ENCODE measurements at regions not wholly inside any gene's neighbourhood (a gene's known extent, or its start where the extent isn't known, plus 50 kb on each side); places are given as distances from the start of the nearest gene placed in this dataset.
"Not testable (repeated sequence)": the region's sequence is repeated elsewhere in the genome, so short reads cannot be mapped to it uniquely, and the experiment has no call there.

DNA sequence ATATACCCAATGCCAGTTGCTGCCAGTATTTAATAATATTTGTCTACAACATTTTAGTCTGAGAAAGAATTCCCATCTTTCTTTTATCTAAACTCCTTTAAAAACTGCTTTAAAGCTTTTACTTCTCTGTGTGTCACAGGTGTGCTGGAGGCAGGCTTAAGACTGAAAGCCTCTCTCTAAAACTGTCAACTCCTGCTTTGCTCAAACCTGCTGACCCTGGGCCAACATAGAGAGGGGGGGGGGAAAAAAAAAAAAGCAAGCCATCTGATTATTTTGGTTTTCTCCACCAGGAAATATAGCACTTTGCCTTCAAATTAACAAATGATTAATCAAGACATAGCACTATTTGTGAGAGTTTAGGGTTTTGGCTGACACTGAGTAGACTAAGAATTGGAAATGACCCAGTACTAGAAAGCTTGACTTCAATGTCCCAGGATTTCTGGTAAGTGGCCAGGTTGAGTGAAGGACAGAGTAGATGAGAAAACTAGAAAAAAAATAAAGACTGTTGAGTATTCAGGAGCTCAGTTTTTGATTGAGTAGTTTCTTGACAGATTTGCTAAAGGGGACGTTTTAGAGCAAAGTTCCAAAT lies 357.0 kb upstream of the FLRT2 start:
- DNase-seq = no peak

DNA sequence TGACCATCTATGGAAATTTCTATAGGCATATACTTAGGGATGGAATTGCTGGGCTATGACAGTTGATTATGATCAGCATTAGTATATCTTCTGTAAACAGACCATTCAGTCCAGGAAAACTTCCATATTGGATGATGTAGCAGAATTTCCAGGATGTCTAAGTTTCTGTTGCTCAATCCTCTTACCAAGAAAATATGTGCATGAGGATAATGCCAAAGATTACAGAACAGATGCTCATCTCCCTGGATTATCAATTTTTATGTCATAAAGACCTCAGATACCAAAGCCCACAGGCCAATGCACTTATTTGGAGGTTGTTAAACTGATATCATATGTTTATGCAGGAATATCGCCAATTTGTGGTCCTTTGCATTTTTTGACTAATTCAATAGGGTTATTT lies 354.4 kb upstream of the FLRT2 start:
- DNase-seq = no peak

DNA sequence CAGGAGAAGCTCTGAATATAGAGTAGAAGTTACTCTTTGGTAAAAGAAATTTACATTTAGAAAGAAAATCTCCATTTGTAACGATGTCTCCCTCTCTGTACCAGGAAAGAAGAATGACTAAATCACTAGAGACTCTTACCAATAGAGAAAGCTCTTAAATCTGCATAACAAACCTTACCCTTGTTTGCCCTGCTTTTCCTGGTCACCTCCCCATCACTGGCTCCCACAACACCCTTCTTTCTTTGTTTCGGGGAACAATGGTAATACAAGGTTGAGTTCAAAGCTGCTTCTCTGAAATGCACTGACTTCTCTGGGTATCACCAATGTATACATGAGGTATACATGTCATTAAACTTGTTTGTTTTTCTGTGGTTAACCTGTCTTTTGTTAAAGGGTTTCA lies 351.1 kb upstream of the FLRT2 start:
- DNase-seq = no peak

DNA sequence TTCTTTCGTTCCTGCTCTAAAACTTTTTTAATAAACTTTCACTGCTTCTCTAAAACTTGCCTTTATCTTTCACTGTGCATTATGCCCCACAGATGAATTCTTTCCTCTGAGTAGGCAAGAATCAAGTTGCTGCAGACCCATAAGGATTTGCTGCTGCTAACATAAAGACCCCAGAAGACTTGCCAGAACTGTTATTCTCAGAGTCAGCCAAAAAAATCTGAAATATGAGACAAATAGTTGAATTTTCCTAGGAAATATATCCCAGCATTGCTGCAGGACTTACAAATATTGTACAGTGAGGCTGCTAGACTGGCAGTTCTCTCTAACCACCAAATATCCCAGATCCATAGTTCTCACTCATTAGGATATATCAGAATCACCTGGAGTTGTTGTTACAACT lies 349.1 kb upstream of the FLRT2 start:
- no peak for DNase-seq

DNA sequence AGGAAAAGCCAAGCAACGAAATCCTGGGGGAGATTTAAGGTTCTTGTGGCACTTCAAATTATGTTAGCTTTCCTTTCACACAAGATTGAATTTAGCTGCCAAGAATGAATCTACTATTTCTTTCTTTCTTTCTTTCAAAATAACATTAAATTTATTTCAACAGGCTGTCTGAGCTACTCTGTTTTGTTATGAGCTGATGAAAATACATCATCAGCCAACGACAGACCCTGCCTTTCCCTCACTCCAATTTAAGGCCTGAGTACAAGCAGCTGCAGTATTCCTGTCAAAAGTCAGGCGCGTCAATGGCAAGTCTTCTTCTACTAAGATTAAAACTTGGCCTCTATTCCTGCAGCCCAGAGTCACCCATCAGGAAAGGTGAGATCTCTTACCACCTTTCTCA lies 347.7 kb upstream of the FLRT2 start:
- no peak for DNase-seq

DNA sequence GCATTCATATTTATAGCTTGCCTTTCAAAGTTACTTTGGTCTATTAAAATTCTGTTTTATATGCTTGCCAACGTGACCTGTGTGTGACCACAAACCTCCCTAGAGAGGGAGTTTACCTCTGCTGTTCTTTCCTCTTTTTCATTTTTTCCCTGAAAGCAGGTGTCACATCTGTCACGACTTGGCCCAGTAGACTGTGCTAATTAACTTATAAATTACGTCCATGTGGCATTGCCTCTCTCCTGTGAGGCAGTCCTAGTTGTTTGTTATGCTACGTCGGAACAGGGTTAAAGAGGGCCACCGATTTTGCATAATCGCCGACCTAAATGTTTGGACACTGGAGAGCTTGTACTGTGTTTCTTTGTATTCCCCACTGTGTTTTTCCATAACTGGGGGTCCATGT lies 343.9 kb upstream of the FLRT2 start:
- DNase-seq = no peak

DNA sequence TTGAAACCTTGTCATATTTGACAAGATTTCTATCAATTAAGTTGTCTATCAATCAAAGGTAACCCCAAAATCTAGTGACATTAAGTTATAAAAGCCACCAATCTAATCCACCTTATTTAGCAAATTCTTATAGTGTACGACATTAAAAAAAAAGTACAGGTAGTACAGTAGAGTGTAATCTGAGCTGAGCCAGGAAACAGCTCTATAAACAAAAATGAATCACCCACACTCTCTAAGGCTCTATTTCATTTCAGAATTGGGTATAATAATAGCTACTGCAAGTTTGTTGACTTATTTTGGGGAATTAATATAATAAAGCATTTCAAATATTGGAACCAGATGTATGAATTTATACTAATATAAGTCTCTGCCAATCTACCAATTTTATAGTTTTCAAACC lies 342.4 kb upstream of the FLRT2 start:
- DNase-seq = no peak

DNA sequence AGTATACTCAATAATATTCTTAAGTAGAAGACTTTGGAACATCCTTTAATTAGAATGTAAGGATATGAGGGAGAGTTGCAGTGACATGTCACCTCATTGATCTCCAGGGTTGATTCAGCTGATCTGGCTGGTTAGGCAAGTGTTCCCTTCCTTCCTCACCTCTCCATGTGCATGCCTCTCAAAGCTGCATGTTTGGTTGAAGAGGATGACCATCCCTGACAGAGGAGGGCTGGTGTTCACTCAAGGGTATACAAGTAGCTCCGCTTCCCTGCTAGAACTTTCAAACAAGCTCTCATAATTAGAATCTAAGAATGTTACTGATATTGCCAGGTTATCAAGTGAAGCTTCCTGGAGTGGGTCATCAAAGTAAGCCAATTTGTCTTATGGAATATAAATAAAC lies 341.1 kb upstream of the FLRT2 start:
- DNase-seq = no peak

DNA sequence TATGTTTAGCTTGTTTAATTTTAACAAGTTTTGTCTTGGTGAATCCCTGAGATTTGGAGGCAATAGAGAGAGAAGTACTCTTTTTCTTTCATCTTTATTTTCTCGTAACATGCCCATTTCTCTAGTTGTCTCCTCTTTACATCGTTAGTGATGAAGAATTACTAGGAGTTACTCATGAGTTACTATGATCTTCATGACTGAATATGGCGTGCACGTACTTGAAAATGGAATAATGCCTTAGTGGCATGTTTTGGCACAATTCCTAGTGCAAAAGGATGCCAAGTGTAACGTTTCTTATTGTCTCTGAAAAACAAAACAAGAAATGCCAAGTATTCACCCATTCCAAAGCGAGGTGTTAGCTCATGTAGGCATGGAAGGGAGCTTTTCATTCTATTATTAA lies 340.7 kb upstream of the FLRT2 start:
- not testable (repeated sequence) for DNase-seq

DNA sequence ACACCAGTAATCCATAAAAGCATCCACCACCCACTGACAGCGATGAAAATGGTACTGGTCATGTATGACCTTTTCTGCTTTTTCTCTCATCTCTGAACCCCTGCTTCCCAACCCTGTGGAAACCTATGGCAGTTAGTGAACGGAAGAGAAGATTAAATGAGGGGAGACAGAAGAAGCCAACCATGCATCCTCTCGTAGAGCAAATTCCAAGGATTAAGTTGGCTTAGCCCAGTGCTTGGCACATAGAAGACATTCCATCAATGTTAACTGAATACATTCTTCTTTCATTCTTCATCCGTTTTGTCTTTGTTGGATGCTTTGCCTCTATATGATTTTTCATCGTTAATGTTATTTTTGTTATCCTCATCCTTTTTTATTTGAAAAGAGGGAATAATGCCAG lies 339.7 kb upstream of the FLRT2 start:
- DNase-seq = no peak

DNA sequence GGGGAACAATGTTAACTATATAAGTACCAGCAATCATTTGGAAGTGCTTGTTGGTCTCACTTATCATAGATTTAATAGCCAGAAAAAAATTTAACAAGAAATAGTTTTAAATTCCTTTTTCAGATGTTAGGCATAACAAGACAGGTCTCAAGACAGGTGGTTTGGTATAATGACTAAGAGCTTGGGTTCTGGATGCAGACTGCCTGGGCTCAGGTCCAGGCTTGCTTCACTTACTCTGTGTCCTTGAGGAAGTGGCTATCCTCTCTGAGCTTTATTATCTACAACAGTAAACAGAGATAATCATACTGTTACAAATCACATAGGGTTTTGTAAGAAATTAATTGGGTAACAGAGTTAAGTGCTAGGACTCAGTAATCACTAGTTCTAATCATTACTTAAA lies 338.0 kb upstream of the FLRT2 start:
- no peak for DNase-seq

DNA sequence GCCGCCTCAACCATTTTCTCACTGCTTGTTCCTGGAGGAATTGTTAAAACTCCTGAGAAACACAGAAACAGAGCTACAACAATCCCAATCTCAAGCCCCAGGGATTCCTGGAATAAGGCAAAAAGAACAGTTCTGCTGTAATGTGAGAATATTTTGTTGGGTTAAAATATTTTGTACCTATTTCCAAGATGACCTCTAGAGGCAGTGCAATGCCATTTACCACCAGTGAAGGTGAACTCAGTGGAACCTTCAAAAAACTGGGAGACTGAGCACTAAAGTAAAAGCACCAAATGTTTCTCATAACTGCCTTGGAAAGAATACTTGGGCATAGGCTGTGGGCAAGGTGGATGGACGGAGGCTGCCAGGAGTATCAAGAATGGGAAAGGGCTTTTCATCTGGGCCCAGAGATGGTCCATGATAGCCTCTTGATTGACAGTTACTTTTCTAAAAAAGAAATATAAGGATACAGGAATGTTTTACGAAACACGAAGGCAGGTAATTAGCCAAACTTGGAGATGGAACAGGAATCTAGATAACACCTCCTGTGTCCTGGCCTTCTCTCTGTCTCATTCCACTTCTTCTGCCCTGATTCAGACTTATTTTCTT lies 334.0 kb upstream of the FLRT2 start:
- no peak for DNase-seq

DNA sequence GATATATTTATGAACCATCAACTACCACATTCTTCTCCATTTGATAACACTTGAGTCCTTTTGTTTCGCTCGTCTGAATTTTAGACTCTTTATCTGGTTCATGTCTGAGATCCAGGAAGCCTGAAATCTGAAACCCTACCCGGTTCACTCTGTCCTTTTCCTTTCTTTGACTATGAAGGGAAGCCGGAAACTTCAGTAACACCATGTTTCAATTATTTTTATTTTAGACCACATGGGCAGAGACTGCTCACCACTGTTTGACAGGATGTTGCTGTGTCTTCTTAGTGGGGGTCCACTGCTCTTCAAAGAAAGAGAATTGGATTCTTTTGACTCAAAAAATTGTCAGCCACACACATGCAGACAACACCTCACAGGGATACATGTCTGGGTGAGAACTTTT lies 331.9 kb upstream of the FLRT2 start:
- DNase-seq = no peak

DNA sequence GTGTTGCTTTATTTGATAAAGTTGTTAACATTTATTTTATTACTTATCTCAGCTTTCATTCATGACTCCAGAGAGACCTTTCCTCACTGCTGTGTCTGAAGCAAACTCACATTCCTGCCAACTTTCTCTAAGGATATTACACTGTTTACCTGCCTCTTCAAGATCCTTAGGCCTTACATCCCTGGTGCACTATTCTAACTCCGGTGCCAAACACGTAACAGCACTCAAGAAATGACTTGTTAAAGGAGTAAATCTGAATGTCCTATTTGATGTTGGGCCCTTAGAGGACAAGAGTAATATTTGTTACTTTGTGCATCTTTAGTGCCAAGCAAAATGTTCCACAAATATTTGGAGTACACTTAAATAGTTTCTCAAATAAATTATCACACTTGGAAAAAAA lies 324.1 kb upstream of the FLRT2 start:
- no peak for DNase-seq

DNA sequence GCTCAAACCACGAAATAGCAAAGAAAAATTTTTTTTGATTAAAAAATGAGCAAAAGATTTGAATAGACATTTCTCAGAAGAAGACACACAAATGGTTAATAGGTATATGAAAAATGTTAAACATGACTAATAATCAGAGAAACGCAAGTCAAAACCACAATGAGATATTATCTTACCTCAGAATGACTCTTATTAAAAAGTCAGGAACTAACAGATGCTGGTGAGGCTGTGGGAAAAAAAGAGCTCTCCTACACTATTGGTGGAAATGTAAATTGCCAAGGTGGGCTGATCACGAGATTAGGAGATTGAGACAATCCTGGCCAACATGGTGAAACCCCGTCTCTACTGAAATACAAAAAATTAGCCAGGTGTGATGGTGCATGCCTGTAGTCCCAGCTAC lies 315.5 kb upstream of the FLRT2 start:
- DNase-seq = no peak

DNA sequence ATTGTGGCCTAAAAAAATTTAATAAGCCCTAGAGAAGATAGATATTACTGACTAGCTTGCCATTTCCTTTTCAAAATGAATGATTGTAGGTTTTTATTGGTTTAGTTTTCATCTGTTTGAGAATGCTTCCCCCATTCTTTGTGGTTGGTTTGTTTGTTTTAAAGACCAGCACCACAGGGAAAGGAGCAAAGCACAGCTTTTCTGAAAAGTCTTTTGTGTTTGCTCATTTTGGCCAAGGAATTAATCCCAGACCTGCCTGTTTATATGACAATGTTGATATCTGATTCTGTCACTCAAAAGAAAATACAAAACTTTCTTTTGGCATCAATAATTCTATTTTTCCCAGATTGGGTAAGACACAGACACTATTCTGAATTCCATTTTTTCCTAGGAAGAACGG lies 312.5 kb upstream of the FLRT2 start:
- no peak for DNase-seq

DNA sequence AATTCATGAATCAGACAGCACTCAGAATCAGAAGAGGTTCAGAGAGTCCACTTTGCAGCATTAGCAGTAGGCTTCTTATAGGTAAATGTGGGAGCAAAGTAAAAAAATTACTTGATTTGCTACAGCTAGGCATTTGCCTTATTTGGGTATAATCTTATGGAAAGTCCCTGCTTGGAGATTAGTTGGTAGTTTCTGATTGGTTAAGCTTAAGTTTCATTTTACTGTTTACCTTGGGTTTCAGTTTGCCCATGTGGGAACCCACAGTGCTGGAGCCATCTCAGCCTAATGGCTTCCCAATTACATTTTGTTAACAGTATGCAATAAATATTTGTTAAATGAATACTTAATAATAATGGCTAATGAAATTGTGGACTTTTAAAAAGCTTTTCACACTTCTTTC lies 311.0 kb upstream of the FLRT2 start:
- no peak for DNase-seq

DNA sequence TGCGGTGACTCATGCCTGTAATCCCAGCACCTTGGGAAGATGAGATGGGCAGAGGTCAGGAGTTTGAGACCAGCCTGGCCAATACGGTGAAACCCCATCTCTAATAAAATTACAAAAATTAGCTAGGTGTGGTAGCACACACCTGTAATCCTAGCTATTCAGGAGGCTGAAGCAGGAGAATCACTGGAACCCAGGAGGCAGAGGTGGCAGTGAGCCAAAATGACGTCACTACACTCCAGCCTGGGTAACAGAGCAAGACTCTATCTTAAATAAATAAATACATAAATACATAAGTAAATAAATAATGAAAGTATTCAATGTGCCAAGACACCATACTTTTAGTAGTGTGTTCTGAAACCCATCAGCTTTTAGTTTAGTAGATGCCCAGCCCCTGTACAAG lies 308.1 kb upstream of the FLRT2 start:
- no peak for DNase-seq

DNA sequence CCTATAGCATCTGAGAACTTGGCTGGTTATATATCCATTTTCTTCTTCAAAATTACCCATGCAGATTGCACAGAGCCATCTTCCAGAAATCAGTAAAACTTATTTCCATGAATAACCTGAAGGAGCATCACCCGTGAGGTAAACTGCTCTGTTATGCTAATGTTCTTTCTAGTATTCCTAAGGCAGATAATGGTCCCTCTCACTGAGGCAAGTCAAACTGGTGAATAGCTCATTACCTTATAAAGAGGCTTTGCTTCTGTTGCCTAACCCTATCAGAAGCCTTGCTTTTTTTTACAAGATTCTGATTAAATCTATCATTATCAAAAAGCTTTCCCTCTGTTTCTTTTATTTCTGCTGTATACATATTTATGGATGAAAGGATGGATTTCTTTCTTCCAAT lies 307.6 kb upstream of the FLRT2 start:
- no peak for DNase-seq

DNA sequence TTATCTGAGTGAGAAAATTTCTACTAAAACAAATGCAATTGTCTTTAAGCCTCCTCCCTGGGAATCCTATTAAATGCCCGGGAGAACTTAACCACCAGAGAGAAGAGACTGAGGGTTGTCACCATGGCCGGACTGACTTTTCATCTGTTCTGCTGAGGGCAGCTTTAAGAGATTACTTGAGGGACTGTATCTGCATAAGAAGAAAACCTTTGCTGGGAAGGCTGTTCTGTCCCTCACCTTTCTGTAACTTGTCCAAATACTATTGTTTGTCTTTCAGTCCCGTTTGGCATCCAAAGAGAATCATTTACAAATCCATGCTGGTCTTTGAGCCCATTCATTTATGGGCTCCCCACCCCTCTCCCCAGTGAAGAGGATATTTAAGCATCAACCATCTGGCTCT lies 306.3 kb upstream of the FLRT2 start:
- no peak for DNase-seq

DNA sequence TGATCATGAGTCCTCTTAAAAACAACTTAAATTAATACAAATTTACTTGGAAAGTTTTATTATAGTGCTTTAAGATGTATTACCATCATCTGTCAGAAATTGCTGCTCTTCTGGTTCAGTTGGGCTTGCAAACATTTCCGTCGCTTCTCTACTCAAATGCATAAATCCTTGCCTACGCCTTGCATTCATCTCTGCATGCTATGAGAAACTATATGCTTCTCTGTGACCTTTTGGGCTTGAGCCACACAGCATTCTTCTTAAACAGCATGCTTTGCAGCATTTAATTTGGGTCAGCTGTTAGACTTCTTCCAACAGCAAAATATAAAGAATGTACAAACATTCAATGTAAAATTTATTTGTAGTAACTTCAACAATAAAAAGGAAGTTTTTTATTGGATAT lies 305.7 kb upstream of the FLRT2 start:
- no peak for DNase-seq

DNA sequence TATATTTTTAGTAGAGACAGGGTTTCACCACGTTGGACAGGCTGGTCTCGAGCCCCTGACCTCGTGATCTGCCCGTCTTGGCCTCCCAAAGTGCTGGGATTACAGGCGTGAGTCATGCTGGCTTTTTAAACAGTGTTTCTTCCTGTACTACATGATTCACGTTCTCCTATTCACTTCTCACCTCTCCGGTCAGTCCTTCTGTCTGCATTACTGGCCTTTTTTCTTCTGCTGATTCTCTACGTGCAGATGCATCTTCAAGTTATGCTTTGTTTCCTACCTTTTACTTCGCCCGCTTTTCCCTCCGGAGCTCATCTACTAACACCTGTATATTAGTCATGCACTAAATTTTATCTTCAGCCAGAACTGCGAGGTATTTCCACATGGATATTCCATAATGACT lies 296.2 kb upstream of the FLRT2 start:
- DNase-seq = no peak

DNA sequence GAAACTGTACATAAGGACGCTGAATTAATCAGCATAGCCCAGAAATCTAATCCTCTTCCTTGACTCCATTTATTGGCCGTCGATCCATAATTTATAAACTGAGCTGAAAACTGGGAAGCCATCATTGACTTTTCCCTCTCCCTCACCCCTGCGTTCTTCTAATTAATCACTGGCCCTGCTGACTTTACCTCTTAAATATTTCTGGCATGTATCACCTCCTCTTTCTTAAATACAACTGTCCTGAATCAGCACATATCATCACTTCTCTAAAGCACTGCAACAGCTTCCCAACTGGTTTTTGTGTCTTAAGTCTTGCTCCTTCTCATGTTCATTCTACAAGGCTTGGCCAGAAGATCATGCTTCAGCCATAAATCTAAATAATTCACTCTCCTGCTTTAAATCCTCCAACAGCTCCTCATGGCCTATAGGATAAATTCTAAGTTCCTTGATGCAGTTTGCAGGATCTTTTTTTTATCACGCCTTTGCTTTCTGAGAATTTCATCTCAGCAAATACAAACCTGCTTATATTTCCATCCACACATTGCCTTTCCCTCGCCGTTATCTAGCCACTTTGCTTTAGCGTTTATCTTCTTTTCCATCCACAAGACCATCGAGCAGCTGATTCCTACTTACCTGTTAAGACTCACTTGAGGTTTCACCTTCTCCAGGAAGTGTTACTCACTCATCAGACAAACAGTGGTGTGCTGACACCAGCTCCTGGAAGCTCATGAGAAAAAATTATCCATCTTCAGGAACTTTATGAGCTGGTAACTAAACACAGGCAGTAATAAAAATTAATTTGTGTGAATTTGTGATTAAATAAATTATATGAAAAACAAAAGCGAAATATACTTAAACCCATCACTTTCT lies 295.6 kb upstream of the FLRT2 start:
- DNase-seq = no peak

DNA sequence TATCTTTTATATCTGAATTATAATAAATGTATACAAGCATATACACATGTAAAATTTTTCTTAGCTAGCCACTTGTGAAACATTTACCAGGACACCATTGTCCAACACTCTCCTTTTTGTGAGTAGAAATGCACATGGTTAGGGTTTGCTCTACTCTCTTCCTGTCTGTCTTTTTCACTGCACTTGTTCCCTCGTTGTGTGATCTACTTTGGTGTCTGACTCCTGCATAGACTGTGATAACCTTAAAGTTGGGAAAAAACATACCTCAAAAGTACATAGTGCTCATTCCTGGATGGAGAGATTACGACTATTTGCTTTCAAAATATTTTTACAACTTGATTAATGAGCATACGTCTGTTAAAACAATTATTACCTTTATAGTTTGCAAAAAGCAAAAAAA lies 294.1 kb upstream of the FLRT2 start:
- no peak for DNase-seq

DNA sequence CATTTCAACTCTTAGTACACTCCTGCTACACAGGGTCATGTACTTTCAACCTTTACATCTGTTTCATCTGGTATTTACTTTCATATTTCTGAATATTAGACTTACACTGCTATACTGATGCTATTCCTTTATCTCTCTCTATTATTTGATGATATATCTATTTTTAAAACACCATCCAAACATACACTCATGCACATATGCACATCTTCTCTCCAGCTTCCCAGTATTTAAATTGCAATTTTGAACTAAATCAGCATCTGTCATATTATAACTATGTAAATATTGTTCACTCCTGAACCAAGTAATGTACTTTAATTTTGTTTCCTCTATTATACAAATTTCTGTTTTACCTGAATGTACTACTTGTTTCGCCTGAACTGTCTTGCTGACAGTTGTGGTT lies 293.6 kb upstream of the FLRT2 start:
- no peak for DNase-seq
